Right lobe of liver (tissue), 6 donors: ENCODE measurements at regions not wholly inside any gene's neighbourhood (a gene's known extent, or its start where the extent isn't known, plus 50 kb on each side); places are given as distances from the start of the nearest gene placed in this dataset.

Source experiments
- ATAC-seq, 4 donors: fragments of 200-7000 bp; cut with Tn5 transposase; one replicate each; pipeline ENCODE4 v1.9.1; 2020; ENCODE audit warnings: mild to moderate bottlenecking in 4 of 4, moderate library complexity in 4 of 4
- DNase-seq, 3 donors: peaks; one replicate each; pipeline ENCODE4 v3.0.0-alpha.2; 2020
- H3K27ac ChIP-seq, 3 donors: fragments of 200-600 bp; one replicate each; pipeline ENCODE4 v1.8.0; 2022
- H3K27me3 ChIP-seq, 2 donors: fragments of 200-600 bp; one replicate each; pipeline ENCODE4 v1.8.0; 2022
- H3K36me3 ChIP-seq, 4 donors: fragments of 200-600 bp; sonication (generic) in 1 of 4; one replicate each; pipeline versions ENCODE4 v1.5.1 to v1.8.0; 2017 to 2022; ENCODE audit warnings: control low read depth in 1 of 4
- H3K4me1 ChIP-seq, 4 donors: fragments of 200-600 bp; sonication (generic) in 1 of 4; one replicate each; pipeline versions ENCODE4 v1.5.1 to v1.8.0; 2017 to 2022; ENCODE audit warnings: control low read depth in 1 of 4
- H3K4me3 ChIP-seq, 3 donors: fragments of 200-600 bp; one replicate each; pipeline ENCODE4 v1.8.0; 2022
- H3K9me3 ChIP-seq, 4 donors: fragments of 200-600 bp; sonication (generic) in 1 of 4; one replicate each; pipeline versions ENCODE4 v1.5.1 to v1.8.0; 2017 to 2022; ENCODE audit warnings: control low read depth in 1 of 4
- CTCF ChIP-seq, 4 donors: fragments of 200-600 bp in 3 of 4; fragments of 450-650 bp in 1 of 4; IDR thresholded peaks; one replicate each; pipeline versions ENCODE4 v1.5.1 to v1.8.0; 2016 to 2022; ENCODE audit warnings: antibody characterized with exemption in 4 of 4, mild to moderate bottlenecking in 2 of 4
- POLR2A ChIP-seq: fragments of 450-650 bp; IDR thresholded peaks from one replicate; pipeline ENCODE4 v1.6.1; 2017; ENCODE audit warnings: antibody characterized with exemption, mild to moderate bottlenecking
- WGBS: methylation state at CpG from one replicate; pipeline ENCODE4 v1.1.6; 2018; ENCODE audit warnings: low coverage, low lambda C conversion rate; ENCODE audit not compliant: insufficient coverage; ENCODE audit errors: missing lambda C conversion rate; 5-methylcytosine and 5-hydroxymethylcytosine counted together
- intact Hi-C, 2 donors: fragments of 100-400 bp; cut with DNase I; formaldehyde crosslinking; loops; one replicate each; pipeline versions ENCODE4 v1.11.2 to v1.14.1; 2022
- small RNA-seq, 2 experiments: library from RNA; depleted of rRNA; stranded (forward); fragments of <200 nt; gene quantifications; one replicate each; pipeline ENCODE3, GENCODE V24; 2016
- donor health status: DM: no; HTN: yes; CAD: no.
- donor health status: DM: no; HTN: no; CAD: no.
- donor health status: DM: no; HTN: no; CAD: no.
- donor health status: DM: no; HTN: yes; CAD: no.
- donor health status: DM: no; HTN: yes; CAD: no.

GRCh38 chr15:97902140-97902780, 58.2 kb upstream of the ARRDC4 start:
- peaks cover 0 to 7% (median 0%) of the 10 kb centered on the region in 4 donors for H3K4me1 ChIP-seq
- no peaks in the 10 kb centered on the region for H3K36me3 ChIP-seq
- ATAC-seq (no peak), DNase-seq (no peak)
- 26% methylated on average over 6 of the region's 10 CpGs for WGBS
- peaks cover 0 to 13% of the 10 kb centered on the region in 2 donors for H3K27me3 ChIP-seq
- no peaks in the 10 kb centered on the region for H3K9me3 ChIP-seq
- H3K27ac ChIP-seq, result no peak overlapping the region
- intact Hi-C loops, result loop anchor here (10.0 kb wide), 2 partner anchors 273 to 393 kb away; no protein-coding TSS in a partner anchor
- H3K4me3 ChIP-seq, result no peak overlapping the region
- TF ChIP-seq CTCF (IDR thresholded peaks at IDR 0.05) (no peak), POLR2A (no peak)

- peaks cover 0 to 13% of the 10 kb centered on the region in 2 donors for H3K27me3 ChIP-seq
Observed at GRCh38 chr15:97903560-97903959, 56.9 kb upstream of the ARRDC4 start.

GRCh38 chr15:97903971-97904572, 56.4 kb upstream of the ARRDC4 start:
- H3K4me3 ChIP-seq, result no peak overlapping the region
- peak; percentile 71 to 86 (median 76) for DNase-seq
- peaks cover 0 to 13% of the 10 kb centered on the region in 2 donors for H3K27me3 ChIP-seq
- peak; percentile 97 to 100 (median 98) for ATAC-seq
- under 1% methylated on average over 12 of the region's 26 CpGs for WGBS
- no peaks in the 10 kb centered on the region for H3K9me3 ChIP-seq
- TF ChIP-seq POLR2A (no peak), CTCF (IDR thresholded peaks at IDR 0.05) (peak; percentile 64 to 76 (median 72))
- H3K27ac ChIP-seq, result no peak overlapping the region
- peaks cover 0 to under 1% (median 0%) of the 10 kb centered on the region in 4 donors for H3K4me1 ChIP-seq
- no peaks in the 10 kb centered on the region for H3K36me3 ChIP-seq
- intact Hi-C loops, result loop anchor here (10.0 kb wide), 2 partner anchors 271 to 391 kb away; no protein-coding TSS in a partner anchor

More at GRCh38 chr15:97903560-97903959, 56.9 kb upstream of the ARRDC4 start:
- ATAC-seq (no peak), DNase-seq (no peak)
- Histone ChIP-seq H3K9me3 (no peaks in the 10 kb centered on the region), H3K4me1 (peaks cover 0 to 5% (median 0%) of the 10 kb centered on the region in 4 donors), H3K4me3 (no peak overlapping the region), H3K27ac (no peak overlapping the region), H3K36me3 (no peaks in the 10 kb centered on the region)
- no peak for TF ChIP-seq POLR2A
- TF ChIP-seq CTCF (IDR thresholded peaks at IDR 0.05), result no peak
- intact Hi-C loops, result loop anchor here (10.0 kb wide), 2 partner anchors 271 to 391 kb away; no protein-coding TSS in a partner anchor
- 48% methylated on average over 3 of the region's 3 CpGs for WGBS

- no peaks in the 10 kb centered on the region for H3K4me1 ChIP-seq
- ATAC-seq (peak; percentile 96 to 99 (median 98)), DNase-seq (peak; percentile 67 to 75 (median 73))
- intact Hi-C loops, result loop anchor here (5.0 to 10.0 kb wide), 3 partner anchors 173 to 385 kb away; no protein-coding TSS in a partner anchor
- H3K4me3 ChIP-seq, result no peak overlapping the region
- H3K9me3 ChIP-seq, result no peaks in the 10 kb centered on the region
- peak; percentile 89 to 97 (median 93) for TF ChIP-seq CTCF (IDR thresholded peaks at IDR 0.05)
- no peak for TF ChIP-seq POLR2A
- WGBS, result 3% methylated on average over 3 of the region's 3 CpGs
- no peak overlapping the region for H3K27ac ChIP-seq
- H3K36me3 ChIP-seq, result no peaks in the 10 kb centered on the region
- peaks cover 0 to 7% of the 10 kb centered on the region in 2 donors for H3K27me3 ChIP-seq
Observed at GRCh38 chr15:97909291-97909891, 51.1 kb upstream of the ARRDC4 start.

Small RNA genes in the stretch of these regions (small RNA-seq; reads per million reads assigned to genes)
- 0 reads per million in 2 experiments for gene AC110588.1
- 0 reads per million in 2 experiments for gene RF00017
- 0 reads per million in 2 experiments for gene RNA5SP401
